Ovary (tissue), 7 donors: ENCODE measurements at regions not wholly inside any gene's neighbourhood (a gene's known extent, or its start where the extent isn't known, plus 50 kb on each side); places are given as distances from the start of the nearest gene placed in this dataset.

Source experiments
- DNase-seq, 5 donors: peaks; one replicate each; pipeline ENCODE4 v3.0.0-alpha.2; 2019 to 2020
- H3K27ac ChIP-seq, 2 donors: fragments of 200-600 bp; one replicate each; pipeline versions ENCODE4 v1.5.1 to v1.8.0; 2019 to 2022
- H3K27me3 ChIP-seq: fragments of 200-600 bp; one replicate; pipeline ENCODE4 v1.8.0; 2022
- H3K36me3 ChIP-seq: fragments of 200-600 bp; sonication (generic); one replicate; pipeline ENCODE4 v1.5.1; 2019
- H3K4me1 ChIP-seq: one replicate; pipeline ENCODE4 v1.8.1; 2013; ENCODE audit warnings: mild to moderate bottlenecking, moderate library complexity; ENCODE audit not compliant: insufficient read depth
- H3K4me3 ChIP-seq: fragments of 200-600 bp; sonication (generic); one replicate; pipeline ENCODE4 v1.5.1; 2017
- H3K9me3 ChIP-seq, 2 donors: fragments of 200-600 bp in 1 of 2; sonication (generic) in 1 of 2; one replicate each; pipeline versions ENCODE4 v1.5.1 to v1.8.1; 2013 to 2019; ENCODE audit warnings: mild to moderate bottlenecking in 1 of 2, moderate library complexity in 1 of 2
- EP300 ChIP-seq: sonication (generic); formaldehyde crosslinking; IDR thresholded peaks from one replicate; pipeline ENCODE4 v1.6.1; 2017; ENCODE audit warnings: antibody characterized with exemption
- POLR2A ChIP-seq: fragments of 450-650 bp; IDR thresholded peaks from one replicate; pipeline ENCODE4 v1.6.1; 2017; ENCODE audit warnings: antibody characterized with exemption, mild to moderate bottlenecking, moderate library complexity
- whole genome bisulfite sequencing, 3 donors: extraction: QIAGEN DNeasy Blood & Tissue Kit in 1 of 3; methylation state at CpG; one replicate each; pipeline versions ENCODE4 v1.1.5 to v1.1.7; 2013 to 2017; 5-methylcytosine and 5-hydroxymethylcytosine counted together
- intact Hi-C, 4 donors: fragments of 100-400 bp; cut with DNase I; formaldehyde crosslinking; loops; one replicate each; pipeline versions ENCODE4 v1.11.0 to v1.15.1; 2022 to 2023
- TF ChIP-seq, protein P1 (sequence below), 3 donors: fragments of 450-650 bp in 2 of 3; fragments of 200-600 bp in 1 of 3; IDR thresholded peaks; one replicate each; pipeline versions ENCODE4 v1.5.1 to v1.8.0; 2016 to 2022; ENCODE audit warnings: antibody characterized with exemption in 3 of 3, mild to moderate bottlenecking in 1 of 3
- donor health status: DM: no; HTN: no; CAD: no; lungs with moderate emphysema.
- donor health status: DM: no; HTN: no; CAD: no.
- donor health status: Bipolar disorder and iron deficiency.
- donor health status: DM: no; HTN: no; CAD: no.
- donor health status: DM: yes; HTN: yes; CAD: no.

GRCh38 chr6:92114091-92114675 lies 1305.2 kb downstream of the EPHA7 start:
- WGBS, 3 donors, result 0 to 40% (median 3%) methylated on average over 1 of the region's 1 CpG
- Histone ChIP-seq H3K4me1 (no peaks in the 10 kb centered on the region), H3K36me3 (no peaks in the 10 kb centered on the region), H3K4me3 (no peak overlapping the region), H3K9me3 (no peaks in the 10 kb centered on the region), H3K27me3 (no peaks in the 10 kb centered on the region), H3K27ac (no peak overlapping the region)
- no peak for TF ChIP-seq EP300
- TF ChIP-seq, protein P1, sequence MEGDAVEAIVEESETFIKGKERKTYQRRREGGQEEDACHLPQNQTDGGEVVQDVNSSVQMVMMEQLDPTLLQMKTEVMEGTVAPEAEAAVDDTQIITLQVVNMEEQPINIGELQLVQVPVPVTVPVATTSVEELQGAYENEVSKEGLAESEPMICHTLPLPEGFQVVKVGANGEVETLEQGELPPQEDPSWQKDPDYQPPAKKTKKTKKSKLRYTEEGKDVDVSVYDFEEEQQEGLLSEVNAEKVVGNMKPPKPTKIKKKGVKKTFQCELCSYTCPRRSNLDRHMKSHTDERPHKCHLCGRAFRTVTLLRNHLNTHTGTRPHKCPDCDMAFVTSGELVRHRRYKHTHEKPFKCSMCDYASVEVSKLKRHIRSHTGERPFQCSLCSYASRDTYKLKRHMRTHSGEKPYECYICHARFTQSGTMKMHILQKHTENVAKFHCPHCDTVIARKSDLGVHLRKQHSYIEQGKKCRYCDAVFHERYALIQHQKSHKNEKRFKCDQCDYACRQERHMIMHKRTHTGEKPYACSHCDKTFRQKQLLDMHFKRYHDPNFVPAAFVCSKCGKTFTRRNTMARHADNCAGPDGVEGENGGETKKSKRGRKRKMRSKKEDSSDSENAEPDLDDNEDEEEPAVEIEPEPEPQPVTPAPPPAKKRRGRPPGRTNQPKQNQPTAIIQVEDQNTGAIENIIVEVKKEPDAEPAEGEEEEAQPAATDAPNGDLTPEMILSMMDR (IDR thresholded peaks at IDR 0.05), result no peak
- no peak for TF ChIP-seq POLR2A
- intact Hi-C loops, result no loop called here
- no peak for DNase-seq

DNA sequence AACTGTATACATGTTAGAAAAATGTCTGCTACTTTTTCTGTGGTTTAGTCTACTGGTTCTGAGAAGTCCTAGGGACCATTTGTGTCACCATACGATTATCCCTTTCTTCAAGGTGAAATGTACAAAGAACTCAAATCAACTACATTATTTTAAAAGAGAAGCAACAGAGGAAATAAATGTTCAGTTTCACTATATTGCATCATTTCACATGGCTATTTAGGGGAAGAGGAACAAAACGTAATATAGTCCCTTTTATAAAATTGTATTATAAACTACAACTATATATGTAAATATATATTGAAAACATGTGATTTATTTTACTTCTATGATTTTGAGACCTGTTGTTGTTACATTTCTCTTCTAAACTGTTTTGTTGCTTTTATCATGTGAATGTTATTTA lies 1308.0 kb downstream of the EPHA7 start:
- intact Hi-C loops, result no loop called here
- H3K36me3 ChIP-seq, result no peaks in the 10 kb centered on the region
- H3K4me1 ChIP-seq, result no peaks in the 10 kb centered on the region
- DNase-seq, result no peak
- WGBS, 3 donors, result 85 to 90% (median 90%) methylated on average over 2 of the region's 2 CpGs
- H3K27ac ChIP-seq, result no peak overlapping the region
- TF ChIP-seq EP300 (no peak), POLR2A (no peak)
- TF ChIP-seq, protein P1 (IDR thresholded peaks at IDR 0.05), result no peak
- no peaks in the 10 kb centered on the region for H3K9me3 ChIP-seq
- no peak overlapping the region for H3K4me3 ChIP-seq
- no peaks in the 10 kb centered on the region for H3K27me3 ChIP-seq

- no peaks in the 10 kb centered on the region for H3K9me3 ChIP-seq
- no peaks in the 10 kb centered on the region for H3K27me3 ChIP-seq
- H3K36me3 ChIP-seq, result no peaks in the 10 kb centered on the region
- intact Hi-C loops, result no loop called here
- 5 to 13% (median 11%) methylated on average over 4 of the region's 4 CpGs for WGBS, 3 donors
- no peaks in the 10 kb centered on the region for H3K4me1 ChIP-seq
- TF ChIP-seq EP300 (no peak), POLR2A (no peak)
- TF ChIP-seq, protein P1 (IDR thresholded peaks at IDR 0.05), result no peak
- DNase-seq, result no peak
- no peak overlapping the region for H3K4me3 ChIP-seq
- H3K27ac ChIP-seq, result no peak overlapping the region
Measured at GRCh38 chr6:92110403-92110802, 1309.0 kb downstream of the EPHA7 start.

GRCh38 chr6:92109956-92110355 lies 1309.4 kb downstream of the EPHA7 start:
- no peak overlapping the region for H3K4me3 ChIP-seq
- 70 to 78% (median 74%) methylated on average over 5 of the region's 5 CpGs for WGBS, 3 donors
- intact Hi-C loops, result no loop called here
- no peak for DNase-seq
- H3K4me1 ChIP-seq, result no peaks in the 10 kb centered on the region
- H3K36me3 ChIP-seq, result no peaks in the 10 kb centered on the region
- H3K27ac ChIP-seq, result no peak overlapping the region
- no peaks in the 10 kb centered on the region for H3K27me3 ChIP-seq
- H3K9me3 ChIP-seq, result no peaks in the 10 kb centered on the region
- TF ChIP-seq POLR2A (no peak), EP300 (no peak)
- TF ChIP-seq, protein P1 (IDR thresholded peaks at IDR 0.05), result no peak
